ENCODE measurements at regions not wholly inside any gene's neighbourhood (a gene's known extent, or its start where the extent isn't known, plus 50 kb on each side); places are given as distances from the start of the nearest gene placed in this dataset.

DNA sequence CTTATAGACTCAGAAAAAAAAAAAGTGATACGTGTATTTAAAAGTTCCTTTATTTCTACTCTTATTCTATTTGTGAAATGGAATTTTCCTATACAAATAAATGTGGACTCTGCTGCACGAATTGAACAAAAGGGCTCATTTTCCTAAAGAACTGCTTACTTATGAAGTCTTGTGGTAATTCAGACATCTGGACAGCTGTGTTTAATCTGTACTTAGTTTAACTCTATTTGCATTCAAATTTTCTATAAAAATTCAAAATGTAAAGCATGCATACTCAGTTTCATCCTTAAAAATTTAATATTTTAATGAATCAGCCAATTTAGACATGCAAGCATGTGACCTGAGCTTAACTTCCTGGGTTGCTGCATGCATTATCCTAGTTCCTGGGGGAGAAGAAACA, 118.0 kb upstream of the PCLO start:
- TF ChIP-seq, protein P1, sequence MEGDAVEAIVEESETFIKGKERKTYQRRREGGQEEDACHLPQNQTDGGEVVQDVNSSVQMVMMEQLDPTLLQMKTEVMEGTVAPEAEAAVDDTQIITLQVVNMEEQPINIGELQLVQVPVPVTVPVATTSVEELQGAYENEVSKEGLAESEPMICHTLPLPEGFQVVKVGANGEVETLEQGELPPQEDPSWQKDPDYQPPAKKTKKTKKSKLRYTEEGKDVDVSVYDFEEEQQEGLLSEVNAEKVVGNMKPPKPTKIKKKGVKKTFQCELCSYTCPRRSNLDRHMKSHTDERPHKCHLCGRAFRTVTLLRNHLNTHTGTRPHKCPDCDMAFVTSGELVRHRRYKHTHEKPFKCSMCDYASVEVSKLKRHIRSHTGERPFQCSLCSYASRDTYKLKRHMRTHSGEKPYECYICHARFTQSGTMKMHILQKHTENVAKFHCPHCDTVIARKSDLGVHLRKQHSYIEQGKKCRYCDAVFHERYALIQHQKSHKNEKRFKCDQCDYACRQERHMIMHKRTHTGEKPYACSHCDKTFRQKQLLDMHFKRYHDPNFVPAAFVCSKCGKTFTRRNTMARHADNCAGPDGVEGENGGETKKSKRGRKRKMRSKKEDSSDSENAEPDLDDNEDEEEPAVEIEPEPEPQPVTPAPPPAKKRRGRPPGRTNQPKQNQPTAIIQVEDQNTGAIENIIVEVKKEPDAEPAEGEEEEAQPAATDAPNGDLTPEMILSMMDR (IDR thresholded peaks at IDR 0.05; ENCODE audit: insufficient read depth, low read depth, low read length): no peak
- POLR2A ChIA-PET: no interaction called here

DNA sequence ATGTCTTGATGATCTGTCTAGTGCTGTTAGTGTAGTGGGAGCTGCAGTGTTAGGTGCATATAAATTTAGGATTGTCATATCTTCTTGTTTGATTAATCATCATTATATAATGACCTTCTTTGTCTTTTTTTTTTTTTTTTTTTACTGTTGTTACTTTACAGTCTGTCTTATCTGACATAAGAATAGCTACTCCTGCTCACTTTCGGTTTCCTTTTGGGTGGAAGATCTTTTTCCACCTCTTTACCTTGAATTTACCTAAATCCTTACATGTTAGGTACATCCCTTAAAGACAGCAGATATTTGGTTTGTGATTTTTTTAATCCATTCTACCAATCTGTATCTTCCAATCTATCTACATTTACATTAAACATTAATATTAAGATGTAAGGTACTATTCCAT, 113.6 kb upstream of the PCLO start:
- ChIA-PET CTCF (no interaction called here), POLR2A (no interaction called here)
- Histone ChIP-seq H3K36me3 (ENCODE audit: control insufficient read depth, insufficient read depth, low read length) (no peaks in the 10 kb centered on the region), H3K27me3 (ENCODE audit: control insufficient read depth, insufficient read depth, low read length) (no peaks in the 10 kb centered on the region), H3K4me3 (ENCODE audit: low read depth, low read length) (no peak overlapping the region)
- TF ChIP-seq, protein P1 (IDR thresholded peaks at IDR 0.05; ENCODE audit: insufficient read depth, low read depth, low read length): no peak
- DNase-seq (ENCODE audit: low read depth): no peak

More for the DNA sequence above, 118.0 kb upstream of the PCLO start:
- Histone ChIP-seq H3K4me3 (ENCODE audit: low read depth, low read length) (no peak overlapping the region), H3K36me3 (ENCODE audit: control insufficient read depth, insufficient read depth, low read length) (no peaks in the 10 kb centered on the region), H3K27me3 (ENCODE audit: control insufficient read depth, insufficient read depth, low read length) (no peaks in the 10 kb centered on the region)
- CTCF ChIA-PET: interaction anchor here (0.6 to 1.1 kb wide), 2 partner anchors 10 to 11 kb away, joined by 3 to 4 read pairs; no protein-coding TSS in a partner anchor
- no peak for DNase-seq (ENCODE audit: low read depth)

DNA sequence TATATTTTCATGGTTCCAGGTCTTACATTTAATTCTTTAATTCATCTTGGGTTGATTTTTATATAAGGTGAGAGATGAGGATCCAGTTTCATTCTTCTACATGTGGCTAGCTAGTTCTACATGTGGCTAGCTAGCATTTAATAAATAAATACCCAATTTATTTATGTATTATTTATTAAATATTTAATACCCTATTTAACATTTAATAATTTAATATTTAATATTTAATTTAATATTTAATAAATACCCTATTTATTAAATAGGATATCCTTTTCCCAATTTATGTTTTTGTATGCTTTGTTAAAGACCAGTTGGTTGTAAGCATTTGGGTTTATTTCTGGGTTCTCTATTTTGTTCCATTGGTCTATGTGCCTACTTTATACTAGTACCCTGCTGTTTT, 111.0 kb upstream of the PCLO start:
- no peaks in the 10 kb centered on the region for H3K27me3 ChIP-seq (ENCODE audit: control insufficient read depth, insufficient read depth, low read length)
- CTCF ChIA-PET: no interaction called here
- POLR2A ChIA-PET: no interaction called here

DNA sequence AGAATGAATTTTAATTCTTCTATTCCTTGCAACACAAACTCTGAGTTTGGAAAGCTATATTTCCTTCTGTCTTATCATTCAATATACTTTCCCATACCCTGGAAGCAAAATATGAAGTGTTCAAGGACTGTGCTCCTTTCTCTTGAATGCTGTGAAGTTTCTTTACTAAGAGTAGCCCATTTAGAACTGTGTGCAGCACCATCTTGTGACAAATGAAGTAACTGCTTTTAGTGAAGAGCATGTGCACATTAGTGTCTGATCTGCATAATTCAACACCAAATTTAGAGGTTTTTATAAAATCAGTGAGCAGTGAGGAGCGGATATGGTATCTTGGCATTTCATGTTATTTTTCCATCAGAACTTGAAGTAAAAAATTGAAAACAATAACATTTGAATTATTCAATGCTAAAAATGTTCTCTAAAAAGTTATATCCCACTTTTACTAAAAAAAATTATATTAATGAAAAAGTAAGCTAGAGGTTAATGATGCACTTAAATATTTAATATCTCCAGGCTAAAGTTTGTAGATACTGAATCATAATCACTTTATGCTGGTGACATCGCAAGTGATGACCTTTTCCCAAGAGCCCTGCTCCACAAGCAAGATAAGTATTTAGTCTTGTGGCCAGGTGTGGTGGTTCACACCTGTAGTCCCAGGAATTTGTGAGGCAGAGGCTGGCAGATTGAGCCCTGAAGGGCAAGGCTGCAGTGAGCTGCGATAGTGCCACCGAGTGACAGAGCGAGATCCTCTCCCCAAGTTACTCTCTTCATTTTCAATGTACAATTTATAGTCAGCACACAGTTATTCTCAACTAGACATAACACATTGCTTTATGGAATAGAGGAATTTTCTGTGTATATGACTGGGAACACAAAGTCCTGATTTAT, 108.8 kb upstream of the PCLO start:
- ChIA-PET POLR2A (no interaction called here), CTCF (interaction anchor here (0.6 to 1.5 kb wide), 6 partner anchors 9 to 535 kb away, joined by 3 to 4 read pairs (median 3); no protein-coding TSS in a partner anchor)
- Histone ChIP-seq H3K36me3 (ENCODE audit: control insufficient read depth, insufficient read depth, low read length) (no peaks in the 10 kb centered on the region), H3K27me3 (ENCODE audit: control insufficient read depth, insufficient read depth, low read length) (no peaks in the 10 kb centered on the region; the same call in 1 of the 2 replicates), H3K4me3 (ENCODE audit: low read depth, low read length) (no peak overlapping the region)
- TF ChIP-seq, protein P1 (IDR thresholded peaks at IDR 0.05; ENCODE audit: insufficient read depth, low read depth, low read length): 0 out of 2 replicates have a peak, but pooled peaks have one; percentile 27
- DNase-seq (ENCODE audit: low read depth): no peak

More for the DNA sequence above, 111.0 kb upstream of the PCLO start:
- no peak for DNase-seq (ENCODE audit: low read depth)
- TF ChIP-seq, protein P1 (IDR thresholded peaks at IDR 0.05; ENCODE audit: insufficient read depth, low read depth, low read length): no peak
- no peak overlapping the region for H3K4me3 ChIP-seq (ENCODE audit: low read depth, low read length)
- no peaks in the 10 kb centered on the region for H3K36me3 ChIP-seq (ENCODE audit: control insufficient read depth, insufficient read depth, low read length)

DNA sequence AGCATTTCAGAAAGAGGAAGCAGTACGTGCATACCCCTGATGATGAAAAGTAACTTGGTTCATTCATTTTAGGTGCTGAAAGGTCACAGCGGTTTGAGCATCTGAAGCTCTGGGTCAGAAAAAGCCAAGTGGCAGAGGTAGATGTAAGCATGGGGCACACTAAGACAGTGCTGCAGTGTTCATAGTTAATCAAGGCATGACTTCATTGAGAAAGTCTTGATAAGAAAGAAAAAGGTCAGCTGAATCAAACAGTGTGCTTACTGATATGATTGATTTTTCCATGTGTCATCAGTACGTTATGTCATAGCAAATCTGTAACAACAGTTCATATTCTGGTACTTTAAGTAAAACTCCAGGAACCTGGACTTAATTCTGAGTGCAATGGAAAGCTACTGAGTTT, 107.7 kb upstream of the PCLO start:
- Histone ChIP-seq H3K4me3 (ENCODE audit: low read depth, low read length) (no peak overlapping the region), H3K36me3 (ENCODE audit: control insufficient read depth, insufficient read depth, low read length) (no peaks in the 10 kb centered on the region), H3K27me3 (ENCODE audit: control insufficient read depth, insufficient read depth, low read length) (no peaks in the 10 kb centered on the region; the same call in 1 of the 2 replicates)
- ChIA-PET CTCF (interaction anchor here (1.1 to 1.5 kb wide), 2 partner anchors 10 to 459 kb away, joined by 3 to 4 read pairs; no protein-coding TSS in a partner anchor), POLR2A (no interaction called here)
- TF ChIP-seq, protein P1 (IDR thresholded peaks at IDR 0.05; ENCODE audit: insufficient read depth, low read depth, low read length): no peak
- DNase-seq (ENCODE audit: low read depth): no peak
